Hematopoietic multipotent progenitor cell treated with erythropoietin and hydrocortisone succinate and interleukin-3 and kit ligand, for 17 days (in vitro differentiated cells): ENCODE measurements at regions not wholly inside any gene's neighbourhood (a gene's known extent, or its start where the extent isn't known, plus 50 kb on each side); places are given as distances from the start of the nearest gene placed in this dataset.
"Not testable (repeated sequence)": the region's sequence is repeated elsewhere in the genome, so short reads cannot be mapped to it uniquely, and the experiment has no call there.

Experiments used
- DNase-seq: peaks from one replicate; pipeline ENCODE4 v3.0.0-alpha.2; 2015; ENCODE audit warnings: low spot score

DNA sequence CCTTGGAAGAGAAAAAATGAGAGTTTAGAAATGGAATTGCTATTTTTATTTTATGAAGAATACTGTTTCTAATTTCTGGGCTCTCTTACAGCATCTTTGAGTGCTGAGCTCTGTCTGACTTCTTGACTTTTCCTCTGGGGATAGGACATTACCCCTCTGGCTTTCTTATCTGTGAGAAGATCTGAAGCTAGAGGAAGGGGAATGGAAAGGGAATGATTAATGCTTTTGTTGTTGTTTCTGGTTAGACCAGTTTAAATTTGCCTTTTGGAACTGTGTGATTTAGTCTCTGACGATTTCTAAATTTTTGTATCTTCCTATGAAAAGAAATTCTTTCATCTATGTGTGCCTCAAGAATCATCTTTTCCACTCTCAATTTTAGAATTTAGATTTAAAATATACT is 811.4 kb downstream of the REEP3 start:
- DNase-seq, result no peak

DNA sequence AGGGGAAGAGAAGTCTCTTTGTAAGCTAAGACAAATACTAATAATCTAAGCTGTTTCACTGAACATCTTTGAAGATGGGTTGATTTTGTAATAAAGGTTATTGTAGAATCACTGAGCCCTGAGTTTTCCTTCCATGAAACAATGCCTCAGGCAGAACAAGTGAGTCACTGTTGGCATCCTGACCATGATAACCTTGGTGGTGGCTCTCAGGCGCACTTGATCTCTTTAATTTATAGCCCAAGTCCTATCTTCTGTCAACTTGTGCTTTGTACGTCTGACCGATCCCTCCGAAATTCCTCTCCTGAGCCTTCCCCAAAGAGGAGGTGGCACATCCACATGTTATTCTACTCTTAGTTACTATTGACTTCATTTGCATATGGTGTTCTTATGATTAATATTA is 812.9 kb downstream of the REEP3 start:
- no peak for DNase-seq

- DNase-seq, result no peak
Measured at GRCh38 chr10:64344211-64344610, 823.0 kb downstream of the REEP3 start.

GRCh38 chr10:64345856-64346255 is 824.7 kb downstream of the REEP3 start:
- DNase-seq, result no peak

- no peak for DNase-seq
Measured at GRCh38 chr10:64346389-64346788, 825.2 kb downstream of the REEP3 start.

- DNase-seq, result no peak
Measured at GRCh38 chr10:64350665-64351064, 829.5 kb downstream of the REEP3 start.

DNA sequence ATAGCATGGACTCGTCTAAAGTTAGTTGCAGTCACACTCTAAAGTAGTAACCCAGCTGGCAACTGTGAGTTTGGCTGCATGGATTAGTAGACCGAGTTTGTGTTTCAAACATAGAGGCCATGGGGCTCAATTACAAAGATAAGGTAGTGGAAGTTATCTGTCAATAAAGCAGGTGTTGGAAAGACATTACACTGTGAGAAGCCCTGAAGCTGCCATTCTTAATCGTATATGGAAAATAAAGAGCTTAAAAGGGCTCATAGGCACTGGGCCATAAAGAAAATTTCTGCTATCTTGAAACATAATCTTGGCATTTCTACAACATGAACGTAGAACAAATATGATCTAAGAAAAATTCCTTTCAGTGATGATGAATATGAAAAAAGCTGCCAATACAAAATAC is 837.7 kb downstream of the REEP3 start:
- DNase-seq, result no peak

GRCh38 chr10:64360240-64360639 is 839.0 kb downstream of the REEP3 start:
- DNase-seq, result not testable (repeated sequence)

DNA sequence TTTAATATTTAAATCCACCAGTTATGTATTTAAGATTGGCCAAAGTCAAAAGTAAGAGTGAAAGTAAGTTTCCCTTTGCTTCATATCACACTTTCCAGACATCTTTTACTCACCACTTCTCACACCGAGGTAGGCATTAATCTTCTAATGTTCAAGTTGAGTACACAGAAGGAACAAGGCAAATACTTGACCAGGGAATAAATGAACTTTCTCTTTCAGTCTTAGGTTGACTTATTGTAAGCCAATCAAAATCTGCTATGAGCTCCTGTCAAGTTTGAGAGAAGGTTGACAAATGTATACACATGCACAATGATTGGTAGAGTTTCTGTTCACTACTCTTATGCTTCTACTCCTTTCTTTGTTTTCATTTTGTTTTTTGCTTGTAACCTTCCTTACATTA is 842.5 kb downstream of the REEP3 start:
- DNase-seq, result no peak

- DNase-seq, result no peak
Measured at GRCh38 chr10:64365663-64366062, 844.5 kb downstream of the REEP3 start.

- DNase-seq, result no peak
Measured at GRCh38 chr10:64368298-64368697, 847.1 kb downstream of the REEP3 start.

GRCh38 chr10:64369885-64370773 is 848.9 kb downstream of the REEP3 start:
- DNase-seq, result no peak

GRCh38 chr10:64374346-64374745 is 853.1 kb downstream of the REEP3 start:
- no peak for DNase-seq

DNA sequence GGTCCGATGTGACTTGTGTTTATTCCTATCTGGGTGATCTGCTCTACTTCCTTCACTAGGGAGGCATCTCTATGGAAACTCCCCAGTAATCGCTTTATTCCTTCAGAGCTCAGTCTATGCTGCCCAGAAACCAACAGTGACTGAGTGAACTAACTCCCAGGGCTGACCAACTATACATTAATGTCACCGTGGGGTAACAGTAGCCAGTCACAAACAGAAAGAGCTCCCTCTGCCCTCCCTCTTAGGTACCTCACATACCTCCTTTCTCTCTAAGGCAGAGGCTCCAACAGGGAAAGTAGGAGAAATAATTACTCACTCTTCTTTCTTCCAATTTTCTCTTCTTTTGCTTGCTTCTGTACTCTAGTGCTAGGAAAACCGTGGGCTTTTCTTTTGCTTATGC is 855.0 kb downstream of the REEP3 start:
- DNase-seq, result no peak

DNA sequence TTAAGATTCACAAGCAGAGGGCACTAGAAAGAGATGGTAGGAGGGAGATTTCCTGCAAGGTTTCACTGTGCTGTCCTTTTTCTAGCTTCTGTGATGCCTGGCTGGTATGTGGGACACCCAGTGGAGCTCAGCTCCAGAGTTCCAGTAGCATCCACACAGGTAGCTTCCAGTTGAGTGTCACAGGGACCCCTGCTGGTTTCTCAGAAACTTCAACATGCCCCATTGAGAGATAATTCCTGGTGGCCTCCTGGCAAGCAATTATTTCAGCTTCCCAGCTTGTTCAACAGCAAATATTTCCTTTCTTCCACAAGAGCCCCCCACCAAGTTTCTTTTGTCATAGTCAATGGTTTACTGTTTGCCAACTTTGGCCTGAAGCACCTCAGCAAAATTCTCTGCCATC is 858.7 kb downstream of the REEP3 start:
- no peak for DNase-seq

DNA sequence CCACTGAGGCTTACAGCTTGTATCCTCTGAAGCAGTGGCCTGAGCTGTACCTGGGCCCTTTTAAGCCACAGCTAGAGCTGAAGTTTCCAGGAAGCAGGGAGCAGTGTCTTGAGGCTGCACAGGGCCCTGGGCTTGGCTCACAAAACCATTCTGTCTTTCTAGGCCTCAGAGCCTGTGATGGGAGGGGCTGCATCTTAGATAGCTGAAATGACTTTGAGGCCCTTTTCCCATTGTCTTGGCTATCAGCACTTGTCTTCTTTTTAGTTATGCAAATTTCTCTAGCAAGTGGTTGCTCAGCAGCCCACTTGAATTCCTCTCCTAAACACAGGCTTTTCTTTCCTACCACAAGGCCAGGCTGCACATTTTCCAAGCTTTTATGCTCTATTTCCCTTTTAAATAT is 864.2 kb downstream of the REEP3 start:
- no peak for DNase-seq

DNA sequence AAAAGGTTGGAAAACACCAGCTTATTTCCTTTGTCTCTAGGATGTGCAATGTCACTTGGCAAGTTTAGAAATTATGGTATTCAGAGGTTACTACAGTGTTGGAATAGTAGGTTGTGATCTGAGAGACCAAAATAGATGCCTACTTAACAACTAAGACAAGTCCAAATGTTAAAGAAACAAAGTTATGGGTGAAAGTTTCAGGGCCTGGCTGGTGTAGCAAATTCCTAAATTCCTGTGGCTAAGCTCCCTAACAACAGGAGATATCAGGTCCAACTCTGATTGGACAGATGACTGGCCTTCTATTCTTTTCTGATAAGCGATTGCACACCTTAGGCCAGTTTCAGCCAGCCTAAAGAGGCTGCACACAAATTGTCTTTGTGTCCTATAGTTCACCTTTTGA is 873.5 kb downstream of the REEP3 start:
- no peak for DNase-seq

- DNase-seq, result no peak
Measured at GRCh38 chr10:64396105-64396708, 875.0 kb downstream of the REEP3 start.

DNA sequence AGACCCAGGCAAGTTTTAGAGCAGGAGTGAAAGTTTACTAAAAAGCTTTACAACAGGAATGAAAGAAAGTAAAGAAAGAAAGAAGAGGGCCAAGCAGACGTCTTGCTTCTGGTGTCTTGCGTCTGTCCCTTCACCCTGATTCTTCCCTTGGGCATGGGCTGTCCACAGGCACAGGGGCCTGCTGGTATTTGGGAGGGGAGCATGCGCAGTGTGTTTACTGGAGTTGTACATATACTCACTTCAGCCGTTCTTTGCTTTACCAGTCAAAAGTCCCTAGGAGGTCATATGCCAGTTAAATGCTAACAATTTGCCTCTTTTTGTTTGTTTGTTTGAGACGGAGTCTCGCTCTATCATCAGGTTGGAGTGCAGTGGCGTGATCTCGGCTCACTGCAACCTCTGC is 875.9 kb downstream of the REEP3 start:
- no peak for DNase-seq

DNA sequence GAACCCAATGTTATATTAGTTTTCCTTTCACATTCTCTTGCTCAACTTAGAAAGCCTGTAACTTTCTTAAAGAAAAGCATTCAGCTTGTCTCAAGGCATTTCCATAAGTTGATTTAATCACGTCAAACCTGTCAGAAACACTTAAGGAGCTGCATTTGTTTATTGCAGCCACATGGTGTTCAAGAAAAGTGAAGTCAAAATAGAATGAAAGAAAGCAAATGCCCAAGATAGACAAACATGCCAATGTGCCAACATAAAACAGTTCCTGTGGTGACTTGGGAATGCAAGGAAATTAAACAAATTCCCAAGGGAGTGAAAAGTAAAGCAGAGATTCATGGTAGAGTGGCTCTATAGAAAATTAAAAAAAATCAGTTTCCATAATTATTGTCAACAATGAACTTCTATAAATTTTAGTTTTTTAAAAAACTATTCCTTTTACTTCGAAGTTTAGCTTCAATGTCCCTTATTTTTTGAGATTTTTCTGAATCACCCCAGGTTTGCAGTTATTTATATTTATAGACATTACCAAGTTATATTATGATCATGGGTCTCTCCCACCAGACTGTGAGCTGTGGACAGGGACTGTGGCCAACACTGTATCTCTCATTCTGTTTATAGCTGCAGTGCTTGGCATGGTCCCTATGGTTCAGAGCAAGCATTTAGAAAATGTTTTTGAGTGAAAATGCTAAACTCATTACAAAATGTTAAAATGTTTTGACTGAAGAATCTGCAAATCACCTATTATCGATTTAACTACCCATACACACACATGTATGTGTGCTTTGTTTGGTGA is 887.4 kb downstream of the REEP3 start:
- DNase-seq, result no peak

DNA sequence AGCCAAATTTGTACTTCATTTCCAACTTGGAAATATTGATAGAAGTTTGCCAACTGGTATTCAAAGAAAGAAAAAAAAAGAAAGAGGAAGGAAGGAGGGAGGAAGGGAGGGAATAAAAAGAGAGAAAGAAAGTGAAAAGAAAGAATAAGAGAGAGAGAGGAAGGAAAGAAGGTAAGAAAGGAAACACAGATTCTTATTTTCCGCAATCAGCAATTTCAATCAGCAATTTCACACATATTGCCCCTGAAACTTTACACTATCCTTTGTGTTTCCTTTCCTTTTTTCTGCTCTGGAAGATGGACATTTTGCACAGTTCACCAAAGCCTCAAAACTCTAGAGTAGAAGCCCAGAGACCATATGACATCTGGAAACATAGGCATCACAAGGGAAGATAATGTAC is 888.1 kb downstream of the REEP3 start:
- no peak for DNase-seq

DNA sequence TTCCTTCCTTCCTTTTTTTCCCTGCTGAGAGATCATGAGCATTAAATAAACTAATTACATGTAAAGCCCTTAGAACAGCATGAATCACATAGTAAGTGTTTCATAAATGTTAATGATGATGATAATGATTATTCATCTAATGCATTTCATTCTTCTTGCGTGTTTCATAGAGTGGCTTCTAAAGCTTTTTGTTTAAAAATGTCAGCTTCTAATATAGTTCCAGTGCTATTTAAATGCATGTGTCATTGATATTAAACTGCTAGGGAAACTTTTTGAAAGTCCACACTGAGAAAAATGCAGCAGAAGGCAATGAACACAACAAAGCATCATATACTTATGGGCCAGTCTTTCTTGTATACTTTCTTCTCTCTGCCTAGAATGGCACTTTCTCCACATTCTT is 894.8 kb downstream of the REEP3 start:
- DNase-seq, result no peak

DNA sequence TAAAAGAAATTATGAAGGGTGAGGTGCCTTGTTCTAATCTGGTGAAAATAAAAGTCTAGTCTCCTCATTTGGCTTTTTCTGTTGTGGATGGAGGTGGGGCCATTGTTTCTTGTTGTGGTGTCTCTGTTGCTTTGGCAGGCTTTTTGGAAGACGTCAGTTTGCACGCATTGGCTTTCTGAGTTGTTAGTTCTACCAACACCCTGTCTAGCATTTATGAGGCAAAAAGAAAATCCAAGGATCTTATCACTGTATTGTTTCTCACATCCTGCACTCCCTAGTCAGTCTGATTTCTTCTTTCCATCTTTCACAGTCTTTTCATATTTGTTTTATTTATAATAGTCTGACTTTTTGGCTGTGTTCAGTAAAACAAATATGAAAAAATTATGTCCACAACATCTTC is 898.3 kb downstream of the REEP3 start:
- DNase-seq, result no peak
